Hematopoietic multipotent progenitor cell treated with erythropoietin and hydrocortisone succinate and interleukin-3 and kit ligand, for 6 days (in vitro differentiated cells): ENCODE measurements at regions not wholly inside any gene's neighbourhood (a gene's known extent, or its start where the extent isn't known, plus 50 kb on each side); places are given as distances from the start of the nearest gene placed in this dataset.
"Not testable (repeated sequence)": the region's sequence is repeated elsewhere in the genome, so short reads cannot be mapped to it uniquely, and the experiment has no call there.

Source experiments
- DNase-seq: peaks from one replicate; pipeline ENCODE4 v3.0.0-alpha.2; 2015

DNA sequence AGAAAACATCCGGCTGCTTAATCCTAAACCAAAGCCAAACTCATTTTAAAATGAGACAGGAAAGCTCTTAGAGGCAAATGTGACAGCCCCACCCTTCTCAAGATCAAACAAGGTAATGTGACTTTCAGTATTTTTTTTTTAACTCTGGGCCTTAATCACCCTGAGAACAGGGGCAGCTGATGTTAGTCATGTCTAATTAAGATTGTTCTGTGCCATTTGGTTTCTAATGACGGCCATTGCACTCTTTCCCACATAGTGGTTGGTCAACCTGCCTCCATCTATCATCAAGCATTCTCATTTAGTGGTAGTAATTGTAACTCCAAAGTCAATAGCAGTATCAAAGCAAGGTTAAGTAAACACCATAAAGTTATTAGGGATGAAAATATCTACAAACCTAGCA is 191.6 kb upstream of the EXOC2 start:
- no peak for DNase-seq

DNA sequence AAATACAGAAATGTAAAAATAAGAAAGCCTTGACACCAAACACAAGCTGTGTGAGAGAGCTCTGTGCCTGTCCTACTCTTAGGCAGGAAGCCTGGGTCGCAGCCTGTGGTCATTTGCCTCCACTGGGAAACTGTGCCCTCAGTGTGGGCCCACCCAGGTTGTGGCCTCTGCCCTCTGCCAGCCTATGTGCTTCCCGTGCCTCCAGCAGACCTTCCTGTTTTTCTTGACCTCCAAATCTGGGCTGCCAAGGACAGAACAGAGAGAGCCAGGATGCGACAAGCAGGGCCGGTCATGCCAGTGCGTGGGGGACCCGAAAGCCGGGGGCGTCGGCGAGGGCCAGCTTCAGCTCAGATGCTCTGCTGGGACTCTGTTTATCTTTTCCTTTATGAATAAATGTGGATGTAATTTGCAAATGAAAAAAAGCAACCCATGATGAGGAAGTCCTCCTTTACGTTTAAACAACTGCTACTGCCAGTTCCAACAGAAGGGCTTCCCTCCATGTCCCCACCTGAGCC is 189.2 kb upstream of the EXOC2 start:
- DNase-seq: no peak

DNA sequence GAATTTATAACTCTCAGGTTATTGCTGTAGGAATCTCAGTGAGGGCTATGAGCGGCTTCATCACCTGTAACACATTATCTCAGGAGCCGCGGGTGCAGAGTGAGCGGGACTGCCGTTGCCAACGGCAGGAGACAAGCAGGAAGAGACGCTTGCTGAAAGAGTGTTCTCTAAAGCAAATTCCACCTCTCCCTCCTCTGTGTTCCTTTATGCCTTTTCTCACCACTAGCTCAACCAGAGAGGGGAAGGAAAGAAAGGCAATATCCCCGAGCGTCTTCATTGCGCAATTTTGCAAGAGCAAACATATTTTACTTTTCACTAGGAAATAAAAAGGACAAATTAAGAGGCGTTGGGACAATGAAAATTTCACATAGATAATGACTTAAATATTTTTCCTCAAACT is 185.2 kb upstream of the EXOC2 start:
- DNase-seq: no peak

DNA sequence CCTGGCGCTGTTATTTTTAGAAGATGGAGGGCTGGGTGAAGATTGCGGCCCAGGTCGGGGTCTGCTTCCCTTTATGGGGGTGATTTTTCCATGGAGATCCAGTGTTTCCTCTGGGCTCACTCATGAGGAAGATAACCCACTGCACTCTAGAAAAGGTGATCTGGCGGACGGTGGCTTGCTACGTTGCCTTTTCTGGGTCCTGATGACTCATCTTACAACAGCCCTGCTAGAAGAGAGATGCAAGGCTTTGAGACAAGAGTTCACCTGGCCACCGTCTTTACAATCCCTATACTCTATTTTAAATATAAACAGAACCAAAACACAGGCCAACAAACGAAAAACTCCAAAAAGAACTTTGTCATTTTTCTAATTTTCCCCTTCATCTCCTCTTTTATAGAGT is 182.1 kb upstream of the EXOC2 start:
- DNase-seq: no peak

DNA sequence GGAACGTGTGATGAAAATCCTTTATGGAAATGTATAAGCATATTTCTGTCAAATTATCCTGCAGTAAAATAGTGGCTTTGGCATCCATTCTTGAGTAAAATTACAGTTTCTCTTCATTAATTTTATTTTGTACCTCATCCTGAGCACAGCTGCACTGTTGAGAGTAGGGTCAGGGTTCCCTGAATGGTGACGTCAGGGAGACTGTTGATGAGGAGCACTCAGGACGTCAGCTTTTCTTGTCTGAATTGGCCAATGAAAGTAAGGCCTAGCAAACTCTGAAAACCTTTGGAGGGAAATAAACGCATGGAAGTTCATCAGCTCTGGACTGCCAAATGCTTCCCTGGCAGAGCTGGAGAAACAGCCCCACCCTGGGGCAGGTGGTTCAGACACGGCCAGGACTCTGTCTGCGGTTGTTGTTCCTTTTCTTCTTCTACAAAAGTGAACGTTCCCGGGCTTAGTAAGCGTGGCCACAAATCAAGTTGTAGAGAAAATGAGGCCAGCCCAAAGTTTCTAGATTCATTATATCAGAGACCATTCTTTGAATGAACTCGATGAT is 179.7 kb upstream of the EXOC2 start:
- DNase-seq: no peak

DNA sequence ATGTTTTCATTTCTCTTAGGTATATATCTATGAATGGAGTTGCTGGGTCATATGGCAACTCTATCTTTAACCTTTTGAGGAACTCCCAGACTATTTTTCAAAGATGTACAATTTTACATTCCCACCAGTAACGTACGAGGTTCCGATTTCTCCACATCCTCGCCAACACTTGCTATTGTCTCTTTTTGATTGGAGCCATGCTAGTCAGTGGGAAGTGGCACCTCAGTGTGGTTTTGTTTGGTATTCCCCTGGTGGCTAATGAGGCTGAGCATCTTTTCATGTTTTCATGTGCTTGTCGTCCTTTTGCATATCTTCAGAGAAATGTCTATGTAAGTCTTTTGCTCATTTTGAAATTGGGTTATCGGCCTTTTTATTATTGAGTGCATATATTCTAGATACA is 178.6 kb upstream of the EXOC2 start:
- DNase-seq: no peak

DNA sequence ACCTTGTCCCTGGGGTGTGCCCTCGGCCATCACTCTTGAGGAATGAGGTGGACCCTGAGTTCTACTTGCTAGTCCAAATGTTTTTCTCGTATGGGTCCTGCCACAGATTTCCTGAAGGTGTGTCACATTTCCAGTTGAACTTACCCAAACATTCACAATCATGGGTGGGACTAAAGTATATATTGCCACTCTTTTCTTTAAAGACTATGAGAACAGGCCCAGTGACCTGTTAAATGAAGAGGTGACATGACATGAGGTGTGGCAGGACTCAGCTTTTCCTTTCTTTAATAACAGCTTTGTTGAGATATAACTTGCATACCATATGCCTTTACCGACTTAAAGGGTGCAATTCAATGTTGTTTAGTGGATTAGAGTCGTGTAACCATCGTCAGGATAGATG is 177.2 kb upstream of the EXOC2 start:
- DNase-seq: no peak

DNA sequence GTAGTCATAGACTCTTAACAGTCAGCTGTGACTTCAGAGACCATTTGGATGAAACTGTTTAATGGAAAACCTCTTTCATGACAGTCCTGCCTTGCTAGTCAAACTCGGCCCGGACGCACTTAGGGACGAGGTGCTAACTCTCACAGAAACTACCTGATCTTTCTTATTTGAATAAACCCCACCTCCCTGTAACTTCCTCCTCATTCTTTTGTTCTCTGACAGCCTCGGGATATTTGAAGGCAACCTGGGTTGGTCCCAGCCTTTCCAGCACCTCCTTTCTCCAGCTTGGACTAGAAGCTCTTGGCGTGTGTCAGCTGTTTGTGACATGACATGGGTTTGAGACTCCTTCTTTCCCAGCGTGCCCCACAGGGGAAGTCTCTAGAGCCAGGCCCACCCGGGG is 175.3 kb upstream of the EXOC2 start:
- DNase-seq: no peak

DNA sequence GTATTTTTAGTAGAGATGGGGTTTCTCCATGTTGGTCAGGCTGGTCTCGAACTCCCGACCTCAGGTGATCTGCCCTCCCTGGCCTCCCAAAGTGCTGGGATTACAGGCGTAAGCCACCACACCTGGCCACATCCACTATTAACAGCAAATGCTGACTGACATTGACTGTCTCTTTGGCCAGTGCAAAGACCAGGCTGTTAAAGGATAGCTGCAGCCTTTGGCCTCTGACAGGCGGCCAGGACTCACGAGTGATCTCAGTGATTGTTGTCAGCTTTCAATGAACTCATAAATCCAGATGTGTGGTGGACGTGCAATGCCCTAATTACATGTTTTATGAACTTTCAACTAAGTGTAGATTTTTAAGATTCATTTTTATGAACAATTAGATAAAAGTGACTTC is 174.4 kb upstream of the EXOC2 start:
- DNase-seq: no peak

DNA sequence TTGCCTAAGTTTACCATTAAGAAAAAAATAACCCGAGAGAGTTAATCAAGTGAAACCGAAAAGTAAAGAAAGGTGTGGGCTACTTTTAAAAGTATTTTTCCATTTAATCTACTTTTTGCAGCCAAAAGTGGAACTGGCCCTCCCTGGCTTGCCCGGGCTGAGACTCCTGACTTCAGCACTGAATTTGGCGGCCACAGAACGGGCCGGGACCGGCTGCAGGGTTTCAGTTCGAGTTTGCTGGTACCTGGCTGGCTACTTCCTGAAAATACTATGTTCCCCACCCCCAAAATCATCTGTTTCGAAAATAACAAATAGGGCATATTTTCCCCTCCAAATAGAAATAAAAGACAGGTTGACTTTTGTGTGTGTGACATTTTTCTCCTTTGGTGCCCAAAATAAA is 173.4 kb upstream of the EXOC2 start:
- DNase-seq: no peak

DNA sequence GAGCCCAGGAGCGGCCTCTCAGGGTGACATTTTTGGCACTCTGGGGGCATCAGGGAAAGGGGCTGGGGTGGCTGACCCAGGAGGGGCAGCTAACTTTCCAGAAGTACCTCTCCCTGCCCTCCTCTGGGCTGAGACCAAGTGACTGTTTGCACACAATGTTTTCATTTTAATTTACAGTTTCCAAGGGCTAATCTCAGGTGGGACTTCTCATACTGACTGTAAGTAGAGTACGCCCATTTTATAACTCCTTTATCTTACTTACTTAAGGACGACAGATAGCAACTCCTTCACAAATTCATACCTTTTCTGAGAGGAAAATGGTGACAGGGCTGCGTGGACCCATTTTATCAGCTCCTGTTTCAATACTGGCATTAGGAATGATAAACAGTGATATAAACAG is 172.9 kb upstream of the EXOC2 start:
- DNase-seq: no peak

DNA sequence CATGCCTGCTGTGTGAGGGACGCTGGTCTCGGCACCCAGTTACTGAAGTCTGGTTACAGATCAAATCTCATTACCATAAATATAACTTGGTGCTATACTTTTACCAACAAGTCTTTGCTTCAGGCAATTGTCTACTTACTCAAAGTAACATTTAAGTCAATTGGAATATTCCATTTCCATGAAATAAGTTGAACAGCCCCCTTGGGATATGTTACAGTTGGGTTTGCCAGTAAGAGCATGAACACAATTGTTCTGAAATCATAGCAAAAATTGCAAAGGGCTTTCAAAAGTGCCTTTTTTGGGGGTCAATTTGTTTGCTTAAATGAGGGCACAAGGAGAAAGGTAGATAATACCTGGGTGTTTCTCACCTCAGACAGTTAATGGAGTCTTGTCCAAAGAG is 170.9 kb upstream of the EXOC2 start:
- no peak for DNase-seq

DNA sequence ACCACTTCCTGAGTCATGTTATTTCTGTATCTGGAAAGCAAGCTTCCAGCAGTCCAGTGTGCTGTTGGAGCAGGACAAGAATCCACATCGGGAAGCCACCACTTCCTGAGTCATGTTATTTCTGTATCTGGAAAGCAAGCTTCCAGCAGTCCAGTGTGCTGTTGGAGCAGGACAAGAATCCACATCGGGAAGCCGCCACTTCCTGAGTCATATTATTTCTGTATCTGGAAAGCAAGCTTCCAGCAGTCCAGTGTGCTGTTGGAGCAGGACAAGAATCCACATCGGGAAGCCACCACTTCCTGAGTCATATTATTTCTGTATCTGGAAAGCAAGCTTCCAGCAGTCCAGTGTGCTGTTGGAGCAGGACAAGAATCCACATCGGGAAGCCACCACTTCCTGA is 170.2 kb upstream of the EXOC2 start:
- not testable (repeated sequence) for DNase-seq

DNA sequence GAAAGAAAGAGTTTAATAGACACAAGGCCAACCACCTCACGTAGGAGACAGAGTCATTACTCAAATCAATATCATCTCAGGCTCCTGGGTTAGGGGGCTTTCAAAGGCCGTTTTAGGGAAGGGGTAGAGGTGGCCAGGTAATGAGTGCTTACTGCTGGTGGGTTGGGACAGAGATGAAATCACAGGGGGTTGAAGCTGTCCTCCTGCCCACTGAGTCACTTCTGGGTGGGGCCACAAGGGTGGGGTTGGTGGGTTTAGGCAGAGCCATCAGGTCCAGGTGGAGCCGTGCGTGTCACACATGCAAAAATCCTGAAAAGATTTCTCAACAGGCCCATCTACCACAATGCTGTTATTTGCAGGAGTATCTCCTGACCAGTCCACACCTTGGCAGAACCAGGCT is 167.0 kb upstream of the EXOC2 start:
- DNase-seq: no peak

DNA sequence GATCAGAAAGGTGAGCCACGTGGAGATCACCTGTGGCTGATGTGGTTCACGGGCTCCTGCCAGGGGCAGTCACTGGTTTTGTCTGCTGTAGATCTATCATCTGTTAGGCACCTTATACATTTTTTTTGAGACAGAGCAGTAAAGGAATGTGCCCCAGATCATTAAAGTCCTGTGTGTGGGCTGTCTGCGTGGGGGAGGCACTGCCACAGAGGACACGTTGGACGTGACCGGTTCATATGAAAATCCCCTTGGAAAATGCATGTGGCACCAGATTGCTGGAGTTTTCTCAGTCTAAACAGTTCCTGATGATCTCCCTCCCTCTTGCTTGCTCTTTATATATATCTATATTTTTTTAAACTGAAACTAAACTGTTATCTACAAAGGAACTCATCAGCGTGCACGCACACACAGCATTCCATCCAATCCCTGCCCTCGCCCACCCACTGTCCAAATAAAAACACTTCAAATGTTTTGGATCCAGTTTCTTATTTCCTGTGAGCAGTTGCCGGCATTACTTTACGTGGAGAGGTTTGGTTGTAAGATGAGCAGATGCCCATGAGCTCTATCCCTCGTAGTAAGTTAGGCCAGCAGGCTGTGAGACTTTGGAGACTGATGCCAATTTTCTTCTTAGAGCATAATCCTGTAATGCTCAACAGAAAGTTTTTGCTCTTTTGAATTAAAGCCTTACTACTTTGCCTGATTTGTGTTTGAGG is 161.6 kb upstream of the EXOC2 start:
- DNase-seq: no peak

DNA sequence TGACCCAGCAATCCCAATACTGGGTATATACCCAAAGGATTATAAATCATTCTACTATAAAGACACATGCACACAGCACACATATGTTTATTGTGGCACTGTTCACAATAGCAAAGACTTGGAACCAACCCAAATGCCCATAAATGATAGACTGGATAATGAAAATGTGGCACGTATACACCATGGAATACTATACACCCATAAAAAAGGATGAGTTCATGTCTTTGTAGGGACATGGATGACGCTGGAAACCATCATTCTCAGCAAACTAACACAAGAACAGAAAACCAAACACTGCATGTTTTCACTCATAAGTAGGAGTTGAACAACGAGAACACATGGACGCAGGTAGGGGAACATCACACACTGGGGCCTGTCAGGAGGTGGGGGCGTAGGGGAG is 159.3 kb upstream of the EXOC2 start:
- not testable (repeated sequence) for DNase-seq

DNA sequence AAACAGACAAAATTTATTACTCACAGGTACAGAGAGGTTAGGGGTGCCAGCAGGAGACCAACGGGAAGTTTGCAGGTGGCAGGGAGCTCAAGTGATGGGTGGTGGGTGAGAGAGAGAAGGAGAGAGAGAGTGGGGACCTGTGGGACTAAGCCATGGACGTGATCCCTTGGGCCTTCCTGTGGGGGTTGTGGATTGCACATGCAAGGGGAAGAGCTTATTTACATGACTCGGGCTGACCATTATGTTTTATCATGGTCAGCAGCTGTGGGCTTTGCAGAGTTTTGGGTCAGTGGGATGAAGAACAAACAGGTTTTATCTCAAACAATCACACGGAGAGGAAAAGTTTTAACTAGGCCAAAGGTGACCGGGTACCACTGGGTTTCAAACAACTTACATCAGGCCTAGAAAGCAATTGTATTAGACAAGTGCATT is 156.2 kb upstream of the EXOC2 start:
- no peak for DNase-seq

DNA sequence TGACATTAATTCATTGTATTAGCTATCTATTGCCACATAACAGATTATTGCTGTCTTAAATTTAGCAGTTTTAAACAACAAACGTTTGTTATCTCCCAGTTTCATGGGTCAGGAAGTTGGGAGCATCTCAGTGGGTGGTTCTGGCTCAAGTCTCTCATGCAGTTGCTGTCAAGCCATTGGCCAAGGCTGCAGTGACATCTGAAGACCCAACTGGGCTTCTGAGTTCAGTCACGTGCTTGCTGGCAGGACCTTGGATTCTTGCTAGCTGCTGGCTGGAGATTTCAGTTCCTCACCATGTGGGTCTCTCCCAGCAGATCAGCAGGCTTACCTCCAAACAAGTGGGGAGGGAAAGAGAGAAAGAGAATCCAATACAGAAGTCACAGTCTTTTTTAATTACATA is 152.6 kb upstream of the EXOC2 start:
- DNase-seq: no peak

DNA sequence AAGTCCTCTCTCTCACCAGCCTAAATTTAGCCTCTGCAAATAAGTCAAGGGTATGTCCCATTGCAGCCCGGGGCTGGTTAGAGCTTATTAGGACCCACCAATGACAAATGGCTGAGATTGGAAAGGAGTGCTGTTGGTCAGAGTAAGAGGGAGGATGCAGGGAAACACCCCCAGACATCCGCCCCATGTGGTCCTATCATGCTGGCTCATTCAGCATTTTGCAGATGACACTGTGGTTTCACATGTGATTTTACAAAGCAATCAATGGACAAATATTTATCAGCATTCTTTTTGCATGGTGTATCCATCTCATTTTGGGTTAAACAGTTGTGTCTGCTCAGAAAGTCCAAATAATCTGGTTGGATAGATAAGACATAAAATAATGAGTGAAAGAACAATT is 152.2 kb upstream of the EXOC2 start:
- DNase-seq: no peak

DNA sequence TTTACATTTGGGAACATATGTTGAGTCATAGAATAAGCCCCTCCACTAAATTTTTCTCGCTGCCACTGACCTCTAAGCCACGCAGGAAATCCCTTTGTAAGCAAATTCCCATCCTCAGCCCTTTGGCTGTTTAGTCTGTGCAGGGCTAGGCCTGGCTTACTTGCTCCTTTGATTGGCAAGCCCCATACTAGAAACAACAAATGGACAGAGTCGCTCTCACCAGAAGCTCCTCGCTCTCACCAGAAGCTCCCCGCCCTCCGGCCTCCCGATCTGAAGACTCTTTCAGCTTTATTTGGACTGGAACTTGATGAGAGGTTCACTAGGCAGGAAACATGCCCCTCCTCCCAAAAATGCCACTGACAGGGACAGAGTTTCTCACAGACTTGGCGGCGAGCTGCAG is 149.2 kb upstream of the EXOC2 start:
- DNase-seq: no peak

DNA sequence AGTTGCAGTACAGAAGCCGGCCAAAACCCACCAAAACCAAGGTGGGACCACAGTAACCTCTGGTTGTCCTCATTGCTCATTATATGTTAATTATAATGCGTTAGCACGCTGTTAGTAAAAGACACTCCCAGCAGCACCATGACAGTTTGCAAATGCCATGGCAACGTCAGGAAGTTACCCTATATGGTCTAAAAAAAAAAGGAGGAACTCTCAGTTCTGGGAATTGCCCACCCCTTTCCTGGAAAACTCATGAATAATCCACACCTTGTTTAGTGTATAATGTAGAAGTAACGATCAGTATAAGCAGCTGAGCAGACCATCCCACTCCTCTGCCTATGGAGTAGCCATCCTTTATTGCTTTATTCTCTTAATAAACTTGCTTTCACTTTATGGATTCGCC is 148.6 kb upstream of the EXOC2 start:
- DNase-seq: no peak

DNA sequence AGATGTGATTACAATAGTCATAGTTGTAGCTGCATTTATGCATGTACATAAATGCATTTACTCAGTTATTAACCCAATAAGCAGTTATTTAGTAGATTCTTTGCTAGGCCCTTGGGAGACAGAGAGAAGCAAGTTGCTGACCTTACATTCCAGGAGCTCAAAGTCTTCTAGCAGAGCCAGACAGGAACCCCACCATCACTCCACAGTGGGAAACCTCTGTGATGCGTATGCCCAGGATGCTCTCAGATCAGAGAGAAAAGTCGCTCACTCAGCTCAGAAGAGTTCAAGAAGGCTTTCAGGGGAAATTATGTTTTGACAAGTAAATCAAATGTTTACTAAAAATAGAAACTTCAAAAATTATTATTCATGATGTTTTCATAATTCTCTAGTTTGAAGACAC is 146.3 kb upstream of the EXOC2 start:
- no peak for DNase-seq

DNA sequence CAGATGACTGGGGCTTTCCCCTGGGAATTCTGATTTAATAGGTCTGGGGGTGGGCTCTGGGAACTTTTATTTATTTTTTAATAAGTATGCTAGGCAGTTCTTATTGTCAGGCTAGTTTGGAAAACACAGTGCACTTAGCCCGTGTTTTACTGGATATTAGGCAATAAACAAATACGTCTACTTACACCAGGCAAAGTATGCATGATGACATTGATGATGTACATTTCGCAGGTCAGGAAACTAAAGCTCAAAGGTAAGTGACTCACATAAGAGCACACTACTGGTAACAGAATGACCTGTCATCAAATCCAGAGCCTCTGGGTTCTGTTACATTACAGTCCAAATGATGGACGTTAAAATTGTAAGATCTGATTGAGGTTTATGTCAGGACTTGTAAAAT is 144.4 kb upstream of the EXOC2 start:
- DNase-seq: no peak

DNA sequence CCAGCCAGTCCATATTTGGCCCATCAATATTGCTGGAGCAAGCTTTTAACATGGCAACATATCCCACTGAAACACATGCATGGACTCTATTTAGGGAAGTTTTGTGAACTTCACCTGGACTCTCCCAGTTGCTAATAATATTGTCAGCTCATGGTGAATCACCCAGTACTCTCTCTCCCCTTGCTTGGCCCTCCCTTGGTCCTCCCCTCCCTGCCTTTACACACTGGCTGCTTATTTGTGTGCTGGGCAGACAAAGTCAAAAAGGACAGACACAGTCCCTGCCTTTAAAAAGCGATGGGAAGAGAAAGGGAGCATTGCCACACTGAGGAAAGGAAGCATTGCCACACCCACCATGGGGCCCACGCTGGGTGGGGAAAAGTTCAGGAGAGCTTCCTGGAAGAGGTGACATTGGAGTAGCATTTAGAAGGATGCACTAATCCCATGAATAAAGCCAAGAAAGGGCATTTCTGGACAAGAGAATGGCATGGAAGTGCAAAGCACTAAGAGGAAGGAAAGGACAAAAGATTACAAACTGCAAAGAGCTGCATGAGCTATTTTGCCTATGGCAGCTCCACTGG is 143.4 kb upstream of the EXOC2 start:
- no peak for DNase-seq
